K562 (cell line): ENCODE measurements at regions not wholly inside any gene's neighbourhood (a gene's known extent, or its start where the extent isn't known, plus 50 kb on each side); places are given as distances from the start of the nearest gene placed in this dataset.

Experiments
- ATAC-seq: fragments of 200-7000 bp; cut with Tn5 transposase; 3 replicates; pipeline ENCODE4 v1.9.1; 2020; ENCODE audit warnings: moderate library complexity
- BruUV-seq: library from RNA; stranded (reverse); fragments of 400-500 nt; replicated peaks from 2 replicates; lab custom pipeline; 2021; lab: Mats Ljungman, UMichigan
- CTCF ChIA-PET: fragments of 300-600 bp; formaldehyde crosslinking; extraction: SDS; loops from one replicate; lab custom pipeline; 2021; ENCODE audit warnings: low intra/inter-chr PET ratio; lab: Yijun Ruan, JAX
- POLR2A ChIA-PET: fragments of 300-600, 350-650 bp; sonication (Branson Sonifier 250); formaldehyde crosslinking; extraction: SDS; loops from one replicate; lab custom pipeline; 2021; ENCODE audit warnings: antibody characterized with exemption, inconsistent platforms; lab: Yijun Ruan, JAX
- DNase-seq, 4 experiments: peaks; one replicate each; pipeline versions ENCODE4 v3.0.0 to v3.0.0-alpha.2; 2011 to 2018; ENCODE audit warnings: low spot score in 3 of 4, mixed read lengths in 3 of 4; ENCODE audit errors: extremely low read depth in 1 of 4
- FAIRE-seq: peaks from 2 replicates; lab custom pipeline; 2011; peaks lifted over from hg19 to GRCh38; lab: Jason Lieb, UNC
- H2AFZ ChIP-seq: 2 replicates; pipeline ENCODE4 v1.6.0; 2011; ENCODE audit warnings: low read depth, low read length, control low read depth, inconsistent platforms
- H3K27ac ChIP-seq: fragments of 200-600 bp; 3 replicates; pipeline ENCODE4 v1.8.0; 2011; ENCODE audit warnings: low read depth, mild to moderate bottlenecking, control low read depth, inconsistent platforms, low read length, moderate library complexity, mixed read lengths; ENCODE audit errors: extremely low read depth
- H3K27me3 ChIP-seq, 2 experiments: fragments of 300-600 bp in 1 of 2; 2 replicates in 1 of 2; 3 replicates in 1 of 2; pipeline versions ENCODE4 v1.6.0 to v1.8.0; 2011; ENCODE audit warnings: inconsistent platforms in 2 of 2, low read length in 2 of 2, mild to moderate bottlenecking in 1 of 2, mixed read lengths in 1 of 2, moderate library complexity in 1 of 2; ENCODE audit not compliant: control insufficient read depth in 2 of 2, insufficient read depth in 2 of 2
- H3K36me3 ChIP-seq: fragments of 300-600 bp; 3 replicates; pipeline ENCODE4 v1.8.0; 2011; ENCODE audit warnings: mild to moderate bottlenecking, low read length, inconsistent platforms; ENCODE audit not compliant: control insufficient read depth, insufficient read depth
- H3K4me1 ChIP-seq, 2 experiments: fragments of 200-600 bp in 1 of 2; replicated peaks in 1 of 2; 2 replicates in 1 of 2; 3 replicates in 1 of 2; pipeline versions ENCODE4 v1.5.1 to v1.8.0; 2011; ENCODE audit warnings: inconsistent platforms in 2 of 2, low read length in 2 of 2, mild to moderate bottlenecking in 1 of 2, mixed read lengths in 1 of 2, moderate library complexity in 1 of 2; ENCODE audit not compliant: control insufficient read depth in 2 of 2, insufficient read depth in 2 of 2
- H3K4me2 ChIP-seq: 2 replicates; pipeline ENCODE4 v1.6.1; 2011; ENCODE audit warnings: low read length, control low read depth, inconsistent platforms, mixed read lengths; ENCODE audit not compliant: insufficient read depth
- H3K4me3 ChIP-seq: fragments of 200-600 bp; sonication (generic), shearing (Covaris generic); 2 replicates; pipeline ENCODE4 v1.5.1; 2016; ENCODE audit warnings: control low read depth, inconsistent platforms
- H3K79me2 ChIP-seq: fragments of 200-600 bp; 3 replicates; pipeline ENCODE4 v1.8.0; 2011; ENCODE audit warnings: low read length, inconsistent platforms; ENCODE audit not compliant: control insufficient read depth, insufficient read depth
- H3K9ac ChIP-seq, 2 experiments: 2 replicates each; pipeline versions ENCODE4 v1.6.0 to v1.6.1; 2011; ENCODE audit warnings: low read depth in 2 of 2, low read length in 2 of 2, control low read depth in 1 of 2, inconsistent platforms in 1 of 2, mild to moderate bottlenecking in 1 of 2, mixed read lengths in 1 of 2; ENCODE audit not compliant: insufficient read depth in 1 of 2
- H3K9me1 ChIP-seq: one replicate; pipeline ENCODE4 v1.6.0; 2011; ENCODE audit warnings: inconsistent platforms, mild to moderate bottlenecking, low read length, moderate library complexity; ENCODE audit not compliant: control insufficient read depth, insufficient read depth
- H3K9me3 ChIP-seq: replicated peaks from 2 replicates; pipeline ENCODE4 v1.5.1; 2011; ENCODE audit warnings: low read depth, low read length, inconsistent platforms; ENCODE audit not compliant: control insufficient read depth, insufficient read depth
- H4K20me1 ChIP-seq: replicated peaks from 2 replicates; pipeline ENCODE4 v1.6.1; 2011; ENCODE audit warnings: low read length, inconsistent platforms, mixed read lengths; ENCODE audit not compliant: control insufficient read depth, insufficient read depth
- CEBPB ChIP-seq: fragments of 450-650 bp; IDR thresholded peaks from 2 replicates; pipeline ENCODE4 v1.6.1; 2016; ENCODE audit warnings: missing genetic modification characterization, missing compliant biosample characterization
- CEBPG ChIP-seq, 3 experiments: fragments of 200-800 bp in 1 of 3; sonication (Bioruptor generic) in 1 of 3; sonication (generic) in 1 of 3; formaldehyde crosslinking in 1 of 3; IDR thresholded peaks in 2 of 3; conservative IDR thresholded peaks in 1 of 3; 2 replicates each; pipeline versions ENCODE4 v1.6.1 to v1.8.0; 2016 to 2022; ENCODE audit warnings: missing compliant biosample characterization in 2 of 3, missing genetic modification characterization in 2 of 3, mild to moderate bottlenecking in 1 of 3, missing genetic modification reagents in 1 of 3
- CXXC5 ChIP-seq: fragments of 250-450 bp; sonication (Bioruptor Pico); IDR thresholded peaks from 2 replicates; pipeline ENCODE4 v1.8.0; 2022; ENCODE audit warnings: inconsistent platforms, mild to moderate bottlenecking, moderate library complexity
- RAD21 ChIP-seq, 2 experiments: fragments of 250-450 bp in 1 of 2; fragments of 450-650 bp in 1 of 2; sonication (Bioruptor Pico) in 1 of 2; formaldehyde crosslinking in 1 of 2; IDR thresholded peaks in 1 of 2; conservative IDR thresholded peaks in 1 of 2; 2 replicates each; pipeline versions ENCODE4 v1.4.0 to v1.8.0; 2020 to 2022; ENCODE audit warnings: mild to moderate bottlenecking in 2 of 2, moderate library complexity in 1 of 2
- TAF7 ChIP-seq: fragments of 450-650 bp; IDR thresholded peaks from 2 replicates; pipeline ENCODE4 v1.6.1; 2016; ENCODE audit warnings: missing genetic modification characterization, missing compliant biosample characterization
- THRB ChIP-seq: fragments of 450-650 bp; formaldehyde crosslinking; conservative IDR thresholded peaks from 2 replicates; pipeline ENCODE4 v1.4.0; 2022; ENCODE audit warnings: mild to moderate bottlenecking, missing genetic modification characterization
- WGBS: fragments of 100-300 bp; shearing (Covaris generic); methylation state at CpG from one replicate; pipeline ENCODE4 v1.1.6; 2016; ENCODE audit warnings: low coverage, mixed read lengths; ENCODE audit not compliant: insufficient coverage; ENCODE audit errors: missing lambda C conversion rate; 5-methylcytosine and 5-hydroxymethylcytosine counted together
- in situ Hi-C: fragments of 300-500 bp; cut with MboI; formaldehyde crosslinking; loops from 4 replicates; pipeline ENCODE4 v1.15.0; 2018; ENCODE audit warnings: inconsistent platforms, mixed read lengths
- intact Hi-C: fragments of 100-400 bp; cut with micrococcal nuclease; formaldehyde crosslinking; loops from 2 replicates; pipeline ENCODE4 v1.14.2; 2022

GRCh38 chr16:80084614-80085013, 456.2 kb upstream of the DYNLRB2 start (continued):
- TF ChIP-seq THRB (CRISPR knock-in tag) (no peak), CXXC5 (CRISPR knock-in tag) (0 out of 2 replicates have a peak, but pooled peaks have one; percentile 23), RAD21 (CRISPR knock-in tag; conservative IDR thresholded peaks at IDR 0.05 in 1 of 2, IDR thresholded peaks at IDR 0.05 in 1 of 2) (peak; percentile 91 to 96)

GRCh38 chr16:80084163-80084562, 456.6 kb upstream of the DYNLRB2 start:
- no TSS peak for BruUV-seq
- H3K79me2 ChIP-seq, result no peaks in the 10 kb centered on the region
- no peak for TF ChIP-seq CEBPG (CRISPR knock-in tag; IDR thresholded peaks at IDR 0.05)
- TF ChIP-seq CEBPG (tag; conservative IDR thresholded peaks at IDR 0.05 in 1 of 2, IDR thresholded peaks at IDR 0.05 in 1 of 2), result peak; percentile 58 to 75; a peak in 3 of 4 replicates
- peak; percentile 83 for TF ChIP-seq CEBPB (tag)
- TF ChIP-seq TAF7, result no peak
- TF ChIP-seq, all 486 proteins: peak for 2
- no peaks in the 10 kb centered on the region for H3K36me3 ChIP-seq
- H3K4me1 ChIP-seq, result peaks cover 0 to 6% of the 10 kb centered on the region in 2 experiments; a peak in 3 of 5 replicates
- no peaks in the 10 kb centered on the region for H3K27me3 ChIP-seq
- intact Hi-C loops (loop anchor here (1.0 to 10.0 kb wide), 7 partner anchors 67 to 479 kb away; no protein-coding TSS in a partner anchor), in situ Hi-C loops (no loop called here)
- no peaks in the 10 kb centered on the region for H3K9me1 ChIP-seq
- ChIA-PET CTCF (interaction anchor here (0.7 to 1.6 kb wide), 3 partner anchors 161 to 327 kb away, joined by 3 to 8 read pairs (median 5); no protein-coding TSS in a partner anchor), POLR2A (interaction anchor here (0.7 to 1.0 kb wide), 2 partner anchors 180 to 353 kb away, joined by 3 read pairs; no protein-coding TSS in a partner anchor)
- DNase-seq, result no peak
- H2AFZ ChIP-seq, result peak overlapping the region; percentile 5; the same call in 1 of the 2 replicates
- H3K9me3 ChIP-seq, result no peaks in the 10 kb centered on the region
- no peak for FAIRE-seq
- no peak overlapping the region for H3K27ac ChIP-seq
- ATAC-seq, result peak; percentile 37; the same call in 1 of the 3 replicates
- WGBS, result 84% methylated on average over 3 of the region's 3 CpGs
- H3K9ac ChIP-seq, result no peak overlapping the region
- no peak overlapping the region for H3K4me3 ChIP-seq
- no peak overlapping the region for H3K4me2 ChIP-seq
- H4K20me1 ChIP-seq, result no peaks in the 10 kb centered on the region
